ENCODE measurements at regions not wholly inside any gene's neighbourhood (a gene's known extent, or its start where the extent isn't known, plus 50 kb on each side); places are given as distances from the start of the nearest gene placed in this dataset.

DNA sequence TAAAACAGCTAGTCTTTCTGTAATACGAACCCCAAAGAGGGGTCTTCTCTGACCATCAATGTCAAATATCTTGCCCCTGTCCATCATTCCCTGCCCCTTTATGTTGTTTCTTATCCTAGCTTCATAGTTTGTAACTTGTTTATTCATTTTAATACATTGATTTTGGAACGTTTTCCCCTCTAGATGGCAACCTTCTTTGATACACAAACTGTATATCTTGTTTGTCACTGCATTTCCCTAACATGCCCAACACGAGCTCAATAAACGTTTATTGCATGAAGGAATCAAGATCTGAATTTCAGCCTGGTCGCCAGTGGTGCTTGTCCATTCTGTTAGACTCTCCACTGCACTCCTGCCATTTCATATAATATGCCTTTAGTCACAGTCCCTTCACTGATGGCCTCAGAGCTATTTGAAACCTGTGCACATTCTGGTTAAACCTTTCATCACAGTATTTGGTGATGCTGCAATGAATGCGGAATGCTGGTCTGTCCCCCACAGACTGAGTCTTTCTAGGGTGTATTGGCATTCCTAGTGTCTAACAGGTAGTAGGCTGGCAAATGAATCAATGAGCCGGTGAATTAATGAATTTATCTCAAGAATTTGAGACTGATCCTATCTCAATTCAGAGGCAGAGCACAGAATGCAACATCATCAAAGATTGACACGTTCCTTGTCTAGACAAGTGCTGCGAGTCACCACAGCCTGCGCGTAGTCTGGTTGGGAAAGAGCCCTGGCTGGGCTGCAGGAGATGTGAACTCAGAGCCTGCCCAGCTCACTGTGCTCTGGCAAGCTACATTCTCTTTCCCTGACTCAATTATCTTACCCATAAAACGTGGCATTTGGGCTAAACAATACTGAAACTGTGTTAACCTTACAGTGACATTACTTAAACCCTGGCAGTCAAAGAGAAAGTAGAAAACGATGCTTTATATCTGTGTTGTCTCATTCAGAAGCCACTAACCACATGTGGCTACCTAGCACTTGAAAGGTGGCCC is 55.2 kb upstream of the FRMD4A start:
- peak; percentile 35 to 38 for DNase-seq

DNA sequence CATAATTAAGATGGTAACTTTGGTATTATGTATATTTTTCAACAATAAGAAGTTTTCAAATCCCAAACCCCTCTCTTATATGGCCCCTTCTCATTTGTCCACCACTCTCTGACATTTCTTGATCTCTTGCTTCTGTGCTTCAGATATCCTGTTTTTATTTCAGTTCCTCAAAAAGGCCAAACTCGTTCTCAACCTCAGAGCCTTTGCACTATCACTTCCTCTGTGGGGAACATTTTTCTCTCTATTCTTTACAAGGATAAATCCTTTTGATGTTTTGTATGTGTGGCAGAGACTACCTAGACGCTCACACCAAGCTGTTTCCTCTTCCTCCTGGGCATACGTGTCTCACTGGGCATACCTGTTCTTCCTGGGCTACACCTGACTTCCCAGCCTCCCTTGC is 54.2 kb upstream of the FRMD4A start:
- no peak for DNase-seq

DNA sequence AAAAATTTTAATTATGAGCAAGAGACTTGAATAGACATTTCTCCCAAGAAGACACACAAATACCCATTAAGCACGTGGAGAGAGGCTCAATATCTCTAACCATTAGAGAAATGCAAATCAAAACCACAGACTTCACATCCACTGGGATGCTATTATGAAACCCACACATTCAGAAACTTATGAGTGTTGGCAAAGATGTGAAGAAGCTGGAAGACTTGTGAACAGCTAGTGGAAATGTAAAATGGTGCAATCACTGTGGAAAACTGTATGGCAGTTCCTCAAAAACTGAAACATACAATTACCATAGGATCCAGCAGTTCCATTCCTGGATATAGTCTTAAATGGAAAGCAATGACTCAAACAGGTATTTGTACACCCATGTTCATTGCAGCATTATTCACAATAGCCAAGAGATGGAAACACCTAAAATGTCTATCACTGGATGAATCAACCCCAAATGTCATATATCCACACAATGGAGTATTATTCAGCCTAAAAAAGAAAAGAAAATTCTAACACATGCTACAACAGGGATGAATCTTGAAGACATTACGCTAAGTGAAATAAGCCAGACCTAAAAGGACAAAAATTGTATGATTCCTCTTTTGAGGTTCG is 53.5 kb upstream of the FRMD4A start:
- no peak for DNase-seq

DNA sequence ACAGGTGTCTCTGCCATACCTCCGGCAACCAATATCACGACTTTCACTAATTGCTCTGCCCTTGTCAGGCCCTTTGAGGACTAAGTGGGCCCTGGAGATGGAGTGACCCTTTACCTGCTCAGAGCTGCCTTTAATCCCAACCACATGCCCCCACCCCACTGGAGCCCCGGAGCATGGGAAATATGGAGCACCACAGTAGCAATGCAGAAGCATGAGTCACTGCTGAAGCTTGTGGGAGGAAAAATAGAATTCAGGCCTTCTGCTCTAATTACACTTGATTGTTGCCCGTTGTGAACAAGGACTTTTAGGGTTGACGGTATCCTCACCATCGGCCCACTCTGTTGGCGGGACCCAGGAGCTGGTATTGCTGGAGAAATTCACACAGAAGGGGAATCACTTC is 52.5 kb upstream of the FRMD4A start:
- no peak for DNase-seq

DNA sequence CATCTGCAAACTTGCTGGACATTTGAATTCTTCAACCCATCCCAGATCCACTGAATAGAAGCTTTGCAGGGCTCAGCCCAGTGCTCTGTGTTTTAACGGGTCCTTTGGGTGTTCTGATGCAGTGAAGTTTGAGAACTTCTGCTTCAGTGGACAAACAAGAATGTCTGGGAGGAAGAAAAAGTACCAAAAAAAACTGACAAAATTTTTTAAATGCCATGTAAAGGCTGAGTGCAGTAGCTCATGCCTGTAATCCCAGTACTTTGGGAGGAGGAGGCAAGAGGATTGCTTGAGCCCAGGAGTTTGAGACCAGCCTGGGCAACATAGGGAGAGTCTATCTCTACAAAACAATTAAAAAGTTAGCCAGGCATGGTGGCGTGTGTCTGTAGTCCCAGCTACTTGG is 51.8 kb upstream of the FRMD4A start:
- DNase-seq = no peak

DNA sequence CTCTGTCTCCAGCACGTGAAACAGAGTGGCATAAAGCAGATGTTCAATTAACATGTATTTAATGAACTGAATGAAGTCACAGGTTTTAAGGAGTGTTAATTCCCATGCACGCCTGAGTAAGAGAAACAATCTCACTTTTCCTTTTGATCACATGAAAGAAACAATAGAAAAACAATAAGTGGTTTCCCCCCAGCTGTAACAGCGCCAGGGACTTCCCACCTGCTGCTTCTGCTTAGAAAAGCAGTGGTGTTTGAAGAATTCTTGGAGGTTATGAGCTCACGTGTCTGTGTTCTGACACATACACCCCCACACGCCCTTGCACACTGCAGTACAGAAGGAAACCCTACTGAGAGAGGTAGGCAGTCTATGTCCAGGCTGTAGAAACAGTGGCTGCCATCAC is 51.3 kb upstream of the FRMD4A start:
- peak in 1 of 2 donors; percentile 9 for DNase-seq

DNA sequence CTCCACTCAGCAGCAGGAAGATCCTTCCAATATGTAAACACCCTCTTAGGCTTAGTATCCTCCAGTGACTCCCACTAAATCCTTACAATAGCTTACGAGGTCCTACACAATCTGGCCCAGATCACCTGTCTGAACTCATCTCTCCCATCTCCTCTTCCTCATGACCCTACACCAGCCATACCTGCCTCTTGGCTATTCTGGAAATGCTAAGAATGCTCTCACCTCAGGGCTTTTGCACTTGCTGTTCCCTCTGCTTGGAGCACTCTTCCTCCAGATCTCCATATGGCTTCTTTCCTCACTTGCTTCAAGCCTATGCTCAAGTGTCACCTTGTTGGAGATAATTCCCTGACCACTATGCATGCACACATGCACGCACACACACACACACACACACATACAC is 50.8 kb upstream of the FRMD4A start:
- no peak for DNase-seq

DNA sequence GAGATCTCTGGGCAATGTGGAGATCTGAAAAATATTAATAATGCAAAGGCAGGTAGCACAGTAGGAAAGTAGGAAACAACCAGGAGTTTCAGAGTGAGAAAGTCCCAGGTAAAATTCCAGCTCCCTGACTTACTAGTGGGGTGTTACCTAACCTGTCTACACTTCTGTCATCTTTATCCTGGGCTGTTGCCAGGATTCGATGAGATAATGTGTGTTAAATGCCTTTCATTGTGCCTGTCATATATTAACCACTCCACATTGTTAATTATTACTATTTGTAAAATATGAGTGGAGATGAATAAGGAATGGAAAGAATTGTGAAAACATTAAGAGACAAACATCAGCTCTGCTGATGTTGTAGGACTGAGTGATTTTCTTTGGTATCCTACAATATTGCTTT is 50.0 kb upstream of the FRMD4A start:
- DNase-seq = no peak

All from stimulated activated CD4-positive, alpha-beta T cell treated with anti-CD3 and anti-CD28 coated beads, Interleukin-2, amount 100 ng/mL, for 48 hours (primary cell).